ENCODE measurements at regions not wholly inside any gene's neighbourhood (a gene's known extent, or its start where the extent isn't known, plus 50 kb on each side); places are given as distances from the start of the nearest gene placed in this dataset.

GRCh38 chr3:186487819-186488218, 56.4 kb downstream of the CRYGS start:
- Histone ChIP-seq H3K4me3 (ENCODE audit: low read length in 2 of 2) (no peak overlapping the region), H3K36me3 (ENCODE audit: control insufficient read depth in 1 of 2, insufficient read depth in 2 of 2, low read length in 1 of 2) (no peaks in the 10 kb centered on the region), H3K27ac (ENCODE audit: low read depth in 1 of 2, low read length in 2 of 2) (no peak overlapping the region), H3K4me1 (ENCODE audit: control insufficient read depth in 1 of 2, insufficient read depth in 2 of 2, low read length in 2 of 2) (peaks cover 0 to 2% of the 10 kb centered on the region in 2 donors), H3K9me3 (ENCODE audit: control insufficient read depth, low read length) (no peaks in the 10 kb centered on the region), H3K27me3 (ENCODE audit: control insufficient read depth in 1 of 2, insufficient read depth in 2 of 2, low read length in 1 of 2) (no peaks in the 10 kb centered on the region)
- intact Hi-C loops (cut with DNase I): no loop called here
- ATAC-seq (ENCODE audit: low FRiP score) (no peak), DNase-seq (no peak)
- 89 to 95% methylated on average over 3 of the region's 3 CpGs for WGBS, 2 donors

DNA sequence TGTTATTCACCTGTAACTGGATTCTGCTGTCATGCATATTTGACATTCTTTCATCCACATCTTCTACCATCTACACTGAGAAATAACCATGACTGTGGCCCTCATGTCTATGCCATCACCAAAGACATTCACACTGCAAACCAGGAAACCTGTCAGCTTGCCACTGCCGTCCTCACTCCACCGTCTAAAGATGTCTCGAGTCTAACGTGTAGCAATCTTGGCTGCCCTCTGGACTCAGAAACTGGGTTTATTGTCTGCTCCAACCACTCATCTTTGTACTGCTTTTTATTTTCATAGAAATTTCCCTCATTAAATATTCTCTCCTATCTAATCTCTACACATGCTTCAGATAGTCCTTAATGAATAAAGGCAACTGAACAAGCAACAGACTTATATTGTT, 57.1 kb downstream of the CRYGS start:
- ATAC-seq (ENCODE audit: low FRiP score) (no peak), DNase-seq (no peak)
- Histone ChIP-seq H3K36me3 (ENCODE audit: control insufficient read depth in 1 of 2, insufficient read depth in 2 of 2, low read length in 1 of 2) (no peaks in the 10 kb centered on the region), H3K27ac (ENCODE audit: low read depth in 1 of 2, low read length in 2 of 2) (no peak overlapping the region), H3K4me1 (ENCODE audit: control insufficient read depth in 1 of 2, insufficient read depth in 2 of 2, low read length in 2 of 2) (no peaks in the 10 kb centered on the region), H3K27me3 (ENCODE audit: control insufficient read depth in 1 of 2, insufficient read depth in 2 of 2, low read length in 1 of 2) (no peaks in the 10 kb centered on the region), H3K4me3 (ENCODE audit: low read length in 2 of 2) (no peak overlapping the region), H3K9me3 (ENCODE audit: control insufficient read depth, low read length) (no peaks in the 10 kb centered on the region)
- intact Hi-C loops (cut with DNase I): no loop called here
- 84 to 89% methylated on average over 4 of the region's 4 CpGs for WGBS, 2 donors

DNA sequence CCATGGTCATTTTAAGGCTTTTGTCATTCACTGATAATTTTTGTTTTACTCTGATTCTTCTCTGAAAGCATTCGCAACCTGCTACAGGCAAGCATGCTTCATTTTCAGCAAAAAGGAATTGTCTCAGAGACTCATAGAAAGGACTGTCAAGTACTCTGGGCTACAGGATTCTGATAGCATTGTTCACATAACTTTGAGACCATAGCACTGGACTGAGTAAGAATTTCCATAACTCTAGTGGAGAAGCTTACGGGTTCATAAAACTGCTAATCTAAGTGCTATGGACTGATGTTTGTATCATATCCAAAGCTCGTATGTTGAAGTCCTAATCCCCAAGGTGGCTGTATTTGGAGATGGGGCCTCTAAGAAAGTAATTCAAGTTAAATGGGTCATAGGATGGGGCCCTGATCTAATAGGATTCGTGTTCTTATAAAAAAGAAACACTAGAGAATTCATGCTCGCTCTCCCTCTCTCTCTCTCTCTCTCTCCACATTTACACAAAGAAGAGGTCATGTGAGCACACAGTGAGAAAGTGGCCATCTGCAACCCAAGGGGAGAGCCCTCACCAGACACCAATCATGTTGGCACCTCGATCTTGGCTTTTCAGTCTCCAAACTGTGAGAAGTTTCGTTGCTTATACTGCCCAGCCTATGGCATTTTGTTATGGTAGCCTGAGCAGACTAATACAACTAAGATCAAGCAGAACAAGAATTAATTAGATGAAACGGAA, 60.4 kb downstream of the CRYGS start:
- no peaks in the 10 kb centered on the region for H3K27me3 ChIP-seq (ENCODE audit: control insufficient read depth in 1 of 2, insufficient read depth in 2 of 2, low read length in 1 of 2)
- DNase-seq (no peak), ATAC-seq (ENCODE audit: low FRiP score) (no peak)
- no peaks in the 10 kb centered on the region for H3K36me3 ChIP-seq (ENCODE audit: control insufficient read depth in 1 of 2, insufficient read depth in 2 of 2, low read length in 1 of 2)
- no peak overlapping the region for H3K27ac ChIP-seq (ENCODE audit: low read depth in 1 of 2, low read length in 2 of 2)
- no peaks in the 10 kb centered on the region for H3K4me1 ChIP-seq (ENCODE audit: control insufficient read depth in 1 of 2, insufficient read depth in 2 of 2, low read length in 2 of 2)
- H3K4me3 ChIP-seq (ENCODE audit: low read length in 2 of 2): no peak overlapping the region
- no peaks in the 10 kb centered on the region for H3K9me3 ChIP-seq (ENCODE audit: control insufficient read depth, low read length)
- WGBS, 2 donors: 84 to 88% methylated on average over 8 of the region's 8 CpGs
- intact Hi-C loops (cut with DNase I): no loop called here

- H3K27me3 ChIP-seq (ENCODE audit: control insufficient read depth in 1 of 2, insufficient read depth in 2 of 2, low read length in 1 of 2): no peaks in the 10 kb centered on the region
- WGBS, 2 donors: 82 to 83% methylated on average over 4 of the region's 4 CpGs
These were observed 62.7 kb downstream of the CRYGS start for GRCh38 chr3:186481526-186481925.

DNA sequence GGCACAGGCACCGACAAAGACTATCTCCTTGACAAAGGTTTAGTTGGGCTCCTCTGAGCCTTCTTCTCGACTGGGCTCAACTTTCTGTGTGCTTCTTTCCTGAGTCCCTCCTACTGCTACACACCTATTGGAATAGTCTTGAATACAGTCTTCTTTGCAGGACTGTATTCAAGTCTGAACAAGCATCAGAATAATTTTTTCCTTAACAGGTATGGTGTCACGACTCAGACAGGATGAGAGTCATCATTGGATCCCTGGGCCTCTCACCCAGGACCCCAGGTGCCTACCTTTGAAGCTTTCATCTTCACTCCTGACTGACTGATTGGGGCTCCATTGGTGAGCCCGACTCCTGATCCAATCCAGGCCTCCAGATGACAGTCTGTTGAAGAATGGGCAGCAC, 66.3 kb downstream of the CRYGS start:
- Histone ChIP-seq H3K27ac (ENCODE audit: low read depth in 1 of 2, low read length in 2 of 2) (no peak overlapping the region), H3K27me3 (ENCODE audit: control insufficient read depth in 1 of 2, insufficient read depth in 2 of 2, low read length in 1 of 2) (no peaks in the 10 kb centered on the region), H3K36me3 (ENCODE audit: control insufficient read depth in 1 of 2, insufficient read depth in 2 of 2, low read length in 1 of 2) (no peaks in the 10 kb centered on the region), H3K4me3 (ENCODE audit: low read length in 2 of 2) (no peak overlapping the region), H3K4me1 (ENCODE audit: control insufficient read depth in 1 of 2, insufficient read depth in 2 of 2, low read length in 2 of 2) (no peaks in the 10 kb centered on the region), H3K9me3 (ENCODE audit: control insufficient read depth, low read length) (no peaks in the 10 kb centered on the region)
- ATAC-seq (ENCODE audit: low FRiP score): no peak
- intact Hi-C loops (cut with DNase I): no loop called here
- WGBS, 2 donors: 93 to 97% methylated on average over 4 of the region's 4 CpGs
- DNase-seq: no peak

More at GRCh38 chr3:186481526-186481925, 62.7 kb downstream of the CRYGS start:
- H3K36me3 ChIP-seq (ENCODE audit: control insufficient read depth in 1 of 2, insufficient read depth in 2 of 2, low read length in 1 of 2): no peaks in the 10 kb centered on the region
- no peak overlapping the region for H3K27ac ChIP-seq (ENCODE audit: low read depth in 1 of 2, low read length in 2 of 2)
- no peak overlapping the region for H3K4me3 ChIP-seq (ENCODE audit: low read length in 2 of 2)
- no peaks in the 10 kb centered on the region for H3K9me3 ChIP-seq (ENCODE audit: control insufficient read depth, low read length)
- no peak for DNase-seq
- no peak for ATAC-seq (ENCODE audit: low FRiP score)
- intact Hi-C loops (cut with DNase I): no loop called here
- H3K4me1 ChIP-seq (ENCODE audit: control insufficient read depth in 1 of 2, insufficient read depth in 2 of 2, low read length in 2 of 2): no peaks in the 10 kb centered on the region

DNA sequence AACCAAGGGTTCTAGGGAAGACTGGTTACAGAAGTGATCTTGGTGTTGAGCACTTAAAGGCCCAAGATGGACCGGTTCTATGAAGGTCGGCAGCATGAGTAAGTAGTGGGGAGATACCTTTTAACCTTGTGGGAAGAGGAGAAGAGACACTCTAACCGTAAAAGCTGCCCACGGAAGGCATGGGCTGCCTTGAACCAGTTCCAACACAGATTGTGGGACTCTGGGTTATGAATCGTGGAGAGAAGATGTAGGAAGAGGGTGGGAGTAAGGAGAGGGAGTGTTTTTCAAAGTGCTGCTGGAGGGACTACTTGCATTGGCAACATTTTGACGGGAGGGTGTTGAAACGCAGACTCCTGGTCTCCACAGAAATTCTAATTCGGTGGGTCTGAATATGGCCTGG, 67.1 kb downstream of the CRYGS start:
- Histone ChIP-seq H3K27me3 (ENCODE audit: control insufficient read depth in 1 of 2, insufficient read depth in 2 of 2, low read length in 1 of 2) (no peaks in the 10 kb centered on the region), H3K36me3 (ENCODE audit: control insufficient read depth in 1 of 2, insufficient read depth in 2 of 2, low read length in 1 of 2) (no peaks in the 10 kb centered on the region), H3K27ac (ENCODE audit: low read depth in 1 of 2, low read length in 2 of 2) (no peak overlapping the region), H3K4me3 (ENCODE audit: low read length in 2 of 2) (no peak overlapping the region), H3K9me3 (ENCODE audit: control insufficient read depth, low read length) (no peaks in the 10 kb centered on the region), H3K4me1 (ENCODE audit: control insufficient read depth in 1 of 2, insufficient read depth in 2 of 2, low read length in 2 of 2) (no peaks in the 10 kb centered on the region)
- no peak for ATAC-seq (ENCODE audit: low FRiP score)
- 96 to 97% methylated on average over 8 of the region's 8 CpGs for WGBS, 2 donors
- intact Hi-C loops (cut with DNase I): no loop called here
- DNase-seq: no peak

DNA sequence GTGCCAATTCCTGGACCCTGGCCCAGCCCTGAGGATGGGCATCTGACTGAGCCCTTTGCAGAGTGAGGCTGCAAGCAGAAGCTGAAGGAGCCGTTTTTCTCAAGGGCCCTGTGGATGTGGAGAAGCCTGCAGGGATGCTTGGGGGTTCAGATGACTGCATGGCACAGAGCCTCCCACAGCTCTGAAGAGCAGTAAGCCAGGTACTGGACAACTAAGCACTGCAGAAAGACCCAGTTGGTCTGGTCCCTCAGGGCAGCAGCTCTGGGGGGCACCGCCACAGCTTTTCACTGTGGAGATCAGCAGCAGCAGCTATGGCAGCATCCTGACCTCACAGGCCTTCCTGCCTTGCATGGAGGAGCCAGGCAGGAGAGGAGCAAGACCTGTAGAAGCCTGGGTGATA, 67.6 kb downstream of the CRYGS start:
- no peaks in the 10 kb centered on the region for H3K9me3 ChIP-seq (ENCODE audit: control insufficient read depth, low read length)
- no peak overlapping the region for H3K27ac ChIP-seq (ENCODE audit: low read depth in 1 of 2, low read length in 2 of 2)
- H3K4me3 ChIP-seq (ENCODE audit: low read length in 2 of 2): no peak overlapping the region
- ATAC-seq (ENCODE audit: low FRiP score) (no peak), DNase-seq (no peak)
- no peaks in the 10 kb centered on the region for H3K36me3 ChIP-seq (ENCODE audit: control insufficient read depth in 1 of 2, insufficient read depth in 2 of 2, low read length in 1 of 2)
- 68 to 75% methylated on average over 2 of the region's 2 CpGs for WGBS, 2 donors
- no peaks in the 10 kb centered on the region for H3K27me3 ChIP-seq (ENCODE audit: control insufficient read depth in 1 of 2, insufficient read depth in 2 of 2, low read length in 1 of 2)
- no peaks in the 10 kb centered on the region for H3K4me1 ChIP-seq (ENCODE audit: control insufficient read depth in 1 of 2, insufficient read depth in 2 of 2, low read length in 2 of 2)
- intact Hi-C loops (cut with DNase I): no loop called here

DNA sequence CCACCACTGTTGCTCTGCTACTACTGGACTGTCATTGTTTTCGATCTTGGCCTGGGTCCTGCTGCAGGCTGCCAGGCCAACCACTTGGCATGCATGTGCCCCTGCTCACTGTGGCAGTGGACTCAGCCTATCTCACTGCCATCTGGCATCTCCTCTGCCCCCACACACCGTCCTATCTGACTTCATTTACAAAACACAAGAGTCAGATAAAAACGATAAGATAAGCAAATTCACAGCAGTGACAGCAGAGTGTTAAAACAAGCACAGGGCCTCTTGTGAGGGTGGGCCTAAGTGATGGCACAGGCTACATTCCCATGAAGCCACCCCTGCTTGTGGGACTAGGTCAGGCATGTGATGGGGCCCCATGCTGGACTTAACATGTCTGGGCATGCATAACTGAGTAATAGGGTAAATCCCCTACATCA, 68.1 kb downstream of the CRYGS start:
- Histone ChIP-seq H3K4me3 (ENCODE audit: low read length in 2 of 2) (no peak overlapping the region), H3K36me3 (ENCODE audit: control insufficient read depth in 1 of 2, insufficient read depth in 2 of 2, low read length in 1 of 2) (no peaks in the 10 kb centered on the region), H3K9me3 (ENCODE audit: control insufficient read depth, low read length) (no peaks in the 10 kb centered on the region), H3K4me1 (ENCODE audit: control insufficient read depth in 1 of 2, insufficient read depth in 2 of 2, low read length in 2 of 2) (no peaks in the 10 kb centered on the region), H3K27ac (ENCODE audit: low read depth in 1 of 2, low read length in 2 of 2) (no peak overlapping the region), H3K27me3 (ENCODE audit: control insufficient read depth in 1 of 2, insufficient read depth in 2 of 2, low read length in 1 of 2) (no peaks in the 10 kb centered on the region)
- no peak for ATAC-seq (ENCODE audit: low FRiP score)
- DNase-seq: no peak
- WGBS, 2 donors: 0 to 10% methylated on average over 3 of the region's 3 CpGs
- intact Hi-C loops (cut with DNase I): no loop called here

- Histone ChIP-seq H3K27ac (ENCODE audit: low read depth in 1 of 2, low read length in 2 of 2) (no peak overlapping the region), H3K27me3 (ENCODE audit: control insufficient read depth in 1 of 2, insufficient read depth in 2 of 2, low read length in 1 of 2) (no peaks in the 10 kb centered on the region), H3K4me1 (ENCODE audit: control insufficient read depth in 1 of 2, insufficient read depth in 2 of 2, low read length in 2 of 2) (no peaks in the 10 kb centered on the region), H3K36me3 (ENCODE audit: control insufficient read depth in 1 of 2, insufficient read depth in 2 of 2, low read length in 1 of 2) (no peaks in the 10 kb centered on the region), H3K9me3 (ENCODE audit: control insufficient read depth, low read length) (no peaks in the 10 kb centered on the region), H3K4me3 (ENCODE audit: low read length in 2 of 2) (no peak overlapping the region)
- ATAC-seq (ENCODE audit: low FRiP score): no peak
- intact Hi-C loops (cut with DNase I): no loop called here
- DNase-seq: no peak
- WGBS, 2 donors: 78 to 81% methylated on average over 2 of the region's 2 CpGs
These were observed 71.0 kb downstream of the CRYGS start for GRCh38 chr3:186473166-186473565.
